H1 (cell line): ENCODE measurements at regions not wholly inside any gene's neighbourhood (a gene's known extent, or its start where the extent isn't known, plus 50 kb on each side); places are given as distances from the start of the nearest gene placed in this dataset.

Experiments
- CTCF ChIA-PET: fragments of 300-600 bp; sonication (Branson Sonifier 250); formaldehyde crosslinking; loops from one replicate; lab custom pipeline; 2021; ENCODE audit not compliant: partially characterized antibody; lab: Charles Lee
- POLR2A ChIA-PET: fragments of 300-600 bp; sonication (Branson Sonifier 250); formaldehyde crosslinking; loops from one replicate; lab custom pipeline; 2021; ENCODE audit warnings: inconsistent platforms; ENCODE audit not compliant: partially characterized antibody; lab: Charles Lee
- DNase-seq, 2 experiments: peaks; one replicate each; pipeline versions ENCODE4 v3.0.0 to v3.0.0-alpha.2; 2010 to 2022; ENCODE audit warnings: low spot score in 2 of 2, low read depth in 1 of 2, mixed read lengths in 1 of 2
- FAIRE-seq: peaks from 2 replicates; lab custom pipeline; 2011; peaks lifted over from hg19 to GRCh38; lab: Jason Lieb, UNC
- H2AFZ ChIP-seq: 2 replicates; pipeline ENCODE4 v1.8.1; 2012; ENCODE audit warnings: low read length, inconsistent platforms
- H2AK5ac ChIP-seq: 2 replicates; pipeline ENCODE4 v1.6.1; 2013; ENCODE audit warnings: low read depth, low read length
- H2BK120ac ChIP-seq: replicated peaks from 2 replicates; pipeline ENCODE3; 2013; ENCODE audit warnings: low read depth, low read length, inconsistent platforms
- H2BK12ac ChIP-seq: 2 replicates; pipeline ENCODE4 v1.6.1; 2013; ENCODE audit warnings: low read depth, low read length
- H2BK15ac ChIP-seq: 2 replicates; pipeline ENCODE4 v1.6.1; 2013; ENCODE audit warnings: low read length
- H2BK20ac ChIP-seq: 2 replicates; pipeline ENCODE4 v1.6.1; 2013; ENCODE audit warnings: low read length
- H2BK5ac ChIP-seq: 2 replicates; pipeline ENCODE4 v1.6.1; 2013; ENCODE audit warnings: low read depth, low read length
- H3K14ac ChIP-seq: 2 replicates; pipeline ENCODE4 v1.6.1; 2013; ENCODE audit warnings: inconsistent platforms; ENCODE audit not compliant: insufficient read length
- H3K18ac ChIP-seq: 2 replicates; pipeline ENCODE4 v1.6.1; 2013; ENCODE audit warnings: low read length; ENCODE audit errors: extremely low read depth
- H3K23ac ChIP-seq: 2 replicates; pipeline ENCODE4 v1.6.1; 2013; ENCODE audit warnings: inconsistent platforms; ENCODE audit not compliant: insufficient read length
- H3K23me2 ChIP-seq: 2 replicates; pipeline ENCODE4 v1.6.1; 2013; ENCODE audit warnings: low read depth, low read length
- H3K27ac ChIP-seq: 2 replicates; pipeline ENCODE4 v1.6.1; 2011; ENCODE audit warnings: low read depth, low read length, inconsistent platforms
- H3K27me3 ChIP-seq, 4 experiments: replicated peaks in 1 of 4; 1 replicate in 1 of 4; 2 replicates in 3 of 4; pipeline versions ENCODE4 v1.6.1 to v1.8.1; 2011 to 2013; ENCODE audit warnings: low read length in 3 of 4, mild to moderate bottlenecking in 3 of 4, inconsistent platforms in 2 of 4, mixed read lengths in 2 of 4, moderate library complexity in 1 of 4; ENCODE audit not compliant: control insufficient read depth in 3 of 4, insufficient read depth in 3 of 4; ENCODE audit errors: extremely low read depth in 1 of 4
- H3K36me3 ChIP-seq, 4 experiments: 2 replicates each; pipeline versions ENCODE4 v1.6.1 to v1.8.1; 2011 to 2013; ENCODE audit warnings: mild to moderate bottlenecking in 4 of 4, low read length in 3 of 4, moderate library complexity in 2 of 4, control low read depth in 1 of 4, inconsistent platforms in 1 of 4; ENCODE audit not compliant: insufficient read depth in 4 of 4, control insufficient read depth in 2 of 4
- H3K4ac ChIP-seq: replicated peaks from 2 replicates; pipeline ENCODE3; 2013; ENCODE audit warnings: low read length, low read depth, mixed read lengths, inconsistent platforms; ENCODE audit not compliant: insufficient read length
- H3K4me1 ChIP-seq, 4 experiments: replicated peaks in 1 of 4; 1 replicate in 1 of 4; 2 replicates in 3 of 4; pipeline versions ENCODE4 v1.6.1 to v1.8.1; 2011 to 2013; ENCODE audit warnings: low read length in 3 of 4, inconsistent platforms in 2 of 4, mixed read lengths in 1 of 4; ENCODE audit not compliant: insufficient read depth in 4 of 4, control insufficient read depth in 3 of 4
- H3K4me2 ChIP-seq, 2 experiments: 2 replicates each; pipeline versions ENCODE4 v1.6.1 to v1.8.1; 2011 to 2013; ENCODE audit warnings: low read depth in 2 of 2, low read length in 2 of 2, control low read depth in 1 of 2, inconsistent platforms in 1 of 2, mild to moderate bottlenecking in 1 of 2; ENCODE audit not compliant: insufficient read depth in 1 of 2
- H3K4me3 ChIP-seq, 4 experiments: fragments of 200-600, 300-600 bp in 1 of 4; sonication (generic), shearing (Covaris generic), sonication (Bioruptor Twin) in 1 of 4; 2 replicates each; pipeline versions ENCODE4 v1.5.1 to v1.8.1; 2011 to 2016; ENCODE audit warnings: low read length in 4 of 4, low read depth in 3 of 4, control low read depth in 2 of 4, inconsistent platforms in 2 of 4, mild to moderate bottlenecking in 2 of 4, mixed read lengths in 1 of 4, moderate library complexity in 1 of 4; ENCODE audit not compliant: insufficient read depth in 2 of 4; ENCODE audit errors: extremely low read depth in 1 of 4
- H3K56ac ChIP-seq: replicated peaks from 2 replicates; pipeline ENCODE3; 2013; ENCODE audit warnings: low read depth, mild to moderate bottlenecking, mixed read lengths, low read length, inconsistent platforms; ENCODE audit not compliant: insufficient read length
- H3K79me1 ChIP-seq: 2 replicates; pipeline ENCODE4 v1.6.1; 2013; ENCODE audit warnings: low read depth, low read length, control low read depth
- H3K79me2 ChIP-seq, 2 experiments: 2 replicates each; pipeline versions ENCODE4 v1.6.1 to v1.8.1; 2012 to 2013; ENCODE audit warnings: low read length in 2 of 2, mild to moderate bottlenecking in 2 of 2, inconsistent platforms in 1 of 2; ENCODE audit not compliant: insufficient read depth in 2 of 2, control insufficient read depth in 1 of 2
- H3K9ac ChIP-seq, 4 experiments: replicated peaks in 1 of 4; 1 replicate in 1 of 4; 2 replicates in 3 of 4; pipeline versions ENCODE4 v1.6.1 to v1.8.1; 2011 to 2013; ENCODE audit warnings: low read depth in 3 of 4, low read length in 3 of 4, control low read depth in 2 of 4, mild to moderate bottlenecking in 2 of 4, moderate library complexity in 2 of 4, inconsistent platforms in 1 of 4; ENCODE audit errors: extremely low read depth in 1 of 4
- H3K9me3 ChIP-seq, 2 experiments: 2 replicates each; pipeline versions ENCODE4 v1.6.1 to v1.8.1; 2012 to 2013; ENCODE audit warnings: mild to moderate bottlenecking in 2 of 2, moderate library complexity in 2 of 2, control low read depth in 1 of 2, inconsistent platforms in 1 of 2, low read depth in 1 of 2, low read length in 1 of 2, mixed read lengths in 1 of 2; ENCODE audit not compliant: insufficient read depth in 2 of 2
- H4K20me1 ChIP-seq, 2 experiments: replicated peaks in 1 of 2; 2 replicates each; pipeline versions ENCODE3 to v1.8.1; 2011 to 2013; ENCODE audit warnings: inconsistent platforms in 2 of 2, low read length in 2 of 2, mild to moderate bottlenecking in 1 of 2; ENCODE audit not compliant: insufficient read depth in 2 of 2, control insufficient read depth in 1 of 2
- H4K5ac ChIP-seq: 2 replicates; pipeline ENCODE4 v1.6.1; 2013; ENCODE audit warnings: low read length, low read depth, mixed read lengths, inconsistent platforms; ENCODE audit not compliant: insufficient read length
- H4K8ac ChIP-seq: 2 replicates; pipeline ENCODE4 v1.8.0; 2013; ENCODE audit warnings: mild to moderate bottlenecking, moderate library complexity, low read length, inconsistent platforms; ENCODE audit not compliant: insufficient read depth; ENCODE audit errors: extremely low read depth
- H4K91ac ChIP-seq: replicated peaks from 2 replicates; pipeline ENCODE3; 2013; ENCODE audit warnings: low read length, mixed read lengths, inconsistent platforms; ENCODE audit not compliant: insufficient read length
- CBX5 ChIP-seq: fragments of 300-800, 300-1000 bp; sonication (generic); IDR thresholded peaks from 2 replicates; pipeline ENCODE4 v1.7.1; 2016; ENCODE audit warnings: antibody characterized with exemption, low read length, low read depth
- CTBP2 ChIP-seq: IDR thresholded peaks from 2 replicates; pipeline ENCODE4 v1.7.0; 2011; ENCODE audit warnings: borderline replicate concordance, mild to moderate bottlenecking, moderate library complexity, mixed read lengths, low read length; ENCODE audit not compliant: insufficient read depth, insufficient read length
- E2F6 ChIP-seq: IDR thresholded peaks from 2 replicates; pipeline ENCODE4 v1.6.1; 2012; ENCODE audit warnings: inconsistent platforms
- EGR1 ChIP-seq: IDR thresholded peaks from 2 replicates; pipeline ENCODE4 v1.6.1; 2011; ENCODE audit warnings: low read depth, low read length, borderline replicate concordance
- FOSL1 ChIP-seq: IDR thresholded peaks from 2 replicates; pipeline ENCODE4 v1.6.1; 2011; ENCODE audit warnings: mild to moderate bottlenecking, low read depth, low read length, moderate library complexity; ENCODE audit not compliant: insufficient read depth
- KDM1A ChIP-seq: fragments of 200-600, 300-600 bp; sonication (generic); IDR thresholded peaks from 2 replicates; pipeline ENCODE4 v1.7.1; 2016; ENCODE audit warnings: mild to moderate bottlenecking, low read length, borderline replicate concordance
- RFX5 ChIP-seq: IDR thresholded peaks from 2 replicates; pipeline ENCODE4 v1.6.1; 2011; ENCODE audit warnings: low read depth, low read length, improper control_type of control experiment, borderline replicate concordance
- SIX5 ChIP-seq: IDR thresholded peaks from 2 replicates; pipeline ENCODE4 v1.6.1; 2011; ENCODE audit warnings: mild to moderate bottlenecking, low read depth, low read length
- SP1 ChIP-seq: IDR thresholded peaks from 2 replicates; pipeline ENCODE4 v1.6.1; 2011; ENCODE audit warnings: low read depth, low read length
- SP2 ChIP-seq: IDR thresholded peaks from 2 replicates; pipeline ENCODE4 v1.6.1; 2012; ENCODE audit warnings: mild to moderate bottlenecking, low read length, inconsistent platforms
- TEAD4 ChIP-seq: IDR thresholded peaks from 2 replicates; pipeline ENCODE4 v1.6.1; 2012; ENCODE audit warnings: low read depth, low read length, inconsistent platforms, mixed read lengths
- WGBS, 2 experiments: shearing (Covaris generic) in 1 of 2; methylation state at CpG; one replicate each; pipeline versions ENCODE4 v1.1.6 to v1.1.7; 2013 to 2015; ENCODE audit warnings: low lambda C conversion rate in 2 of 2, mixed read lengths in 2 of 2, inconsistent platforms in 1 of 2, low coverage in 1 of 2, missing lambda C conversion rate in 1 of 2; ENCODE audit not compliant: insufficient replicate concordance in 2 of 2, insufficient coverage in 1 of 2, insufficient read length in 1 of 2; ENCODE audit errors: extremely low coverage in 1 of 2, missing lambda C conversion rate in 1 of 2; 5-methylcytosine and 5-hydroxymethylcytosine counted together
- TF ChIP-seq, protein P1 (sequence below): IDR thresholded peaks from 2 replicates; pipeline ENCODE4 v1.6.1; 2011; ENCODE audit warnings: low read depth, mild to moderate bottlenecking, low read length; ENCODE audit not compliant: insufficient read depth
- TF ChIP-seq, protein P2 (sequence below): IDR thresholded peaks from 2 replicates; pipeline ENCODE4 v1.6.1; 2012; ENCODE audit warnings: low read length, inconsistent platforms

- 97% methylated on average over 2 of the region's 2 CpGs; no CpG with 5 or more reads in 1 of the 2 experiments for WGBS, 2 experiments
- no peaks in the 10 kb centered on the region for H3K79me2 ChIP-seq
- no peak overlapping the region for H4K8ac ChIP-seq
- no peak overlapping the region for H4K91ac ChIP-seq
- FAIRE-seq (no peak), DNase-seq (no peak)
- no peak overlapping the region for H2BK5ac ChIP-seq
- H2BK120ac ChIP-seq, result no peak overlapping the region
- no peak overlapping the region for H3K9ac ChIP-seq
- no peak overlapping the region for H2AFZ ChIP-seq
- H3K4ac ChIP-seq, result no peak overlapping the region
- no peaks in the 10 kb centered on the region for H3K27me3 ChIP-seq
- no peak overlapping the region for H3K23ac ChIP-seq
- no peaks in the 10 kb centered on the region for H3K36me3 ChIP-seq
- no peak overlapping the region for H3K4me2 ChIP-seq
- H2AK5ac ChIP-seq, result no peak overlapping the region
- no peaks in the 10 kb centered on the region for H4K20me1 ChIP-seq
- ChIA-PET CTCF (no interaction called here), POLR2A (no interaction called here)
- no peak overlapping the region for H3K27ac ChIP-seq
- no peaks in the 10 kb centered on the region for H3K79me1 ChIP-seq
- H3K4me1 ChIP-seq, result no peaks in the 10 kb centered on the region
- H3K4me3 ChIP-seq, result no peak overlapping the region
- H3K9me3 ChIP-seq, result no peaks in the 10 kb centered on the region
- no peak overlapping the region for H3K18ac ChIP-seq
- H2BK20ac ChIP-seq, result no peak overlapping the region
- TF ChIP-seq EGR1, result no peak
- no peak for TF ChIP-seq SIX5
- TF ChIP-seq TEAD4, result no peak
- TF ChIP-seq SP2, result no peak
- no peak for TF ChIP-seq CBX5
- TF ChIP-seq, protein P1, sequence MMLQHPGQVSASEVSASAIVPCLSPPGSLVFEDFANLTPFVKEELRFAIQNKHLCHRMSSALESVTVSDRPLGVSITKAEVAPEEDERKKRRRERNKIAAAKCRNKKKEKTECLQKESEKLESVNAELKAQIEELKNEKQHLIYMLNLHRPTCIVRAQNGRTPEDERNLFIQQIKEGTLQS, result no peak
- TF ChIP-seq RFX5, result no peak
- TF ChIP-seq E2F6, result no peak
- no peak for TF ChIP-seq CTBP2
- TF ChIP-seq FOSL1, result no peak
- TF ChIP-seq, protein P2, sequence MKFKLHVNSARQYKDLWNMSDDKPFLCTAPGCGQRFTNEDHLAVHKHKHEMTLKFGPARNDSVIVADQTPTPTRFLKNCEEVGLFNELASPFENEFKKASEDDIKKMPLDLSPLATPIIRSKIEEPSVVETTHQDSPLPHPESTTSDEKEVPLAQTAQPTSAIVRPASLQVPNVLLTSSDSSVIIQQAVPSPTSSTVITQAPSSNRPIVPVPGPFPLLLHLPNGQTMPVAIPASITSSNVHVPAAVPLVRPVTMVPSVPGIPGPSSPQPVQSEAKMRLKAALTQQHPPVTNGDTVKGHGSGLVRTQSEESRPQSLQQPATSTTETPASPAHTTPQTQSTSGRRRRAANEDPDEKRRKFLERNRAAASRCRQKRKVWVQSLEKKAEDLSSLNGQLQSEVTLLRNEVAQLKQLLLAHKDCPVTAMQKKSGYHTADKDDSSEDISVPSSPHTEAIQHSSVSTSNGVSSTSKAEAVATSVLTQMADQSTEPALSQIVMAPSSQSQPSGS, result no peak
- TF ChIP-seq SP1, result no peak
- TF ChIP-seq KDM1A, result no peak
- no peak overlapping the region for H3K56ac ChIP-seq
- H3K14ac ChIP-seq, result no peak overlapping the region
- no peak overlapping the region for H2BK12ac ChIP-seq
- no peak overlapping the region for H2BK15ac ChIP-seq
- H3K23me2 ChIP-seq, result no peaks in the 10 kb centered on the region
- no peak overlapping the region for H4K5ac ChIP-seq
Measured at GRCh38 chrX:146604196-146604595, 205.4 kb upstream of the CXorf51B start.
